NB4 (cell line): ENCODE measurements at regions not wholly inside any gene's neighbourhood (a gene's known extent, or its start where the extent isn't known, plus 50 kb on each side); places are given as distances from the start of the nearest gene placed in this dataset.

Source experiments
- CTCF ChIP-seq: IDR thresholded peaks from one replicate; pipeline ENCODE4 v1.5.1; 2012; ENCODE audit warnings: low read depth, low read length
- MAX ChIP-seq: IDR thresholded peaks from 2 replicates; pipeline ENCODE4 v1.6.1; 2011; ENCODE audit warnings: low read depth, low read length
- MYC ChIP-seq: IDR thresholded peaks from 2 replicates; pipeline ENCODE4 v1.6.1; 2011; ENCODE audit warnings: low read depth, low read length
- POLR2A ChIP-seq: IDR thresholded peaks from 2 replicates; pipeline ENCODE4 v1.6.1; 2011; ENCODE audit warnings: mild to moderate bottlenecking; ENCODE audit not compliant: insufficient read length; ENCODE audit errors: extremely low read depth

- TF ChIP-seq MAX (peak; percentile 28; the same call in 1 of the 2 replicates), CTCF (no peak), POLR2A (no peak), MYC (0 out of 2 replicates have a peak, but pooled peaks have one; percentile 10)
Measured at GRCh38 chr17:77322514-77323412, 182.0 kb downstream of the SEC14L1 start.
